GM23248 (cell line): ENCODE measurements at regions not wholly inside any gene's neighbourhood (a gene's known extent, or its start where the extent isn't known, plus 50 kb on each side); places are given as distances from the start of the nearest gene placed in this dataset.

Source experiments
- DNase-seq: peaks from one replicate; pipeline ENCODE4 v3.0.0-alpha.2; 2015
- H2AFZ ChIP-seq: fragments of 200-600 bp; sonication (generic); 2 replicates; pipeline ENCODE4 v1.6.1; 2016; ENCODE audit warnings: antibody characterized with exemption
- H3F3A ChIP-seq: fragments of 200-600 bp; sonication (generic); 2 replicates; pipeline ENCODE4 v1.6.1; 2016; ENCODE audit warnings: mild to moderate bottlenecking, antibody characterized with exemption, mixed run types; ENCODE audit not compliant: insufficient read depth
- H3K27ac ChIP-seq: fragments of 200-600 bp; sonication (generic); 2 replicates; pipeline ENCODE4 v1.5.1; 2016; ENCODE audit warnings: mild to moderate bottlenecking
- H3K27me3 ChIP-seq: fragments of 200-600 bp; sonication (generic); replicated peaks from 2 replicates; pipeline ENCODE4 v1.6.1; 2016; ENCODE audit warnings: mild to moderate bottlenecking; ENCODE audit not compliant: insufficient read depth
- H3K36me3 ChIP-seq: fragments of 200-600 bp; sonication (generic); 2 replicates; pipeline ENCODE4 v1.6.1; 2016; ENCODE audit warnings: low read depth, mild to moderate bottlenecking
- H3K4me1 ChIP-seq: fragments of 200-600 bp; sonication (generic); 2 replicates; pipeline ENCODE4 v1.6.1; 2016; ENCODE audit warnings: mild to moderate bottlenecking; ENCODE audit not compliant: insufficient read depth
- H3K4me2 ChIP-seq: fragments of 200-600 bp; sonication (generic); one replicate; pipeline ENCODE4 v1.6.1; 2016; ENCODE audit warnings: mild to moderate bottlenecking; ENCODE audit not compliant: unreplicated experiment
- H3K4me3 ChIP-seq: fragments of 200-600 bp; sonication (generic); 2 replicates; pipeline ENCODE4 v1.5.1; 2016; ENCODE audit warnings: mild to moderate bottlenecking
- H3K79me2 ChIP-seq: fragments of 200-600 bp; sonication (generic); 2 replicates; pipeline ENCODE4 v1.6.1; 2016; ENCODE audit warnings: mild to moderate bottlenecking; ENCODE audit not compliant: insufficient read depth
- H3K9ac ChIP-seq: fragments of 200-600 bp; sonication (generic); 2 replicates; pipeline ENCODE4 v1.6.1; 2016; ENCODE audit warnings: mild to moderate bottlenecking
- H3K9me2 ChIP-seq: fragments of 200-600 bp; sonication (generic); 2 replicates; pipeline ENCODE4 v1.6.1; 2016; ENCODE audit warnings: mixed run types, mild to moderate bottlenecking, moderate library complexity; ENCODE audit not compliant: insufficient read depth
- H3K9me3 ChIP-seq: fragments of 200-600 bp; sonication (generic); one replicate; pipeline ENCODE4 v1.6.1; 2017; ENCODE audit warnings: low read depth
- H4K20me1 ChIP-seq: fragments of 200-600 bp; sonication (generic); 2 replicates; pipeline ENCODE4 v1.6.0; 2016; ENCODE audit not compliant: insufficient read depth
- EZH2 ChIP-seq: fragments of 200-600 bp; sonication (generic); IDR thresholded peaks from 2 replicates; pipeline ENCODE4 v1.6.1; 2018; ENCODE audit warnings: antibody characterized with exemption, mild to moderate bottlenecking; ENCODE audit not compliant: insufficient read depth, poor library complexity, severe bottlenecking
- EZH2phosphoT487 ChIP-seq: fragments of 200-600 bp; sonication (generic); IDR thresholded peaks from 2 replicates; pipeline ENCODE4 v1.6.1; 2018; ENCODE audit warnings: antibody characterized with exemption, moderate library complexity, mild to moderate bottlenecking, low read depth; ENCODE audit not compliant: insufficient read depth
- WGBS, 2 experiments: methylation state at CpG; one replicate each; pipeline ENCODE4 v1.1.6; 2015 to 2017; ENCODE audit warnings: low lambda C conversion rate in 2 of 2, low coverage in 1 of 2; ENCODE audit errors: missing lambda C conversion rate in 2 of 2; 5-methylcytosine and 5-hydroxymethylcytosine counted together
- in situ Hi-C: fragments of 300-500 bp; cut with MboI; formaldehyde crosslinking; loops from 2 replicates; pipeline ENCODE4 v1.15.0; 2020

GRCh38 chr12:92229381-92229780 lies 83.7 kb upstream of the BTG1 start:
- 0 out of 2 replicates have a peak, but pooled peaks cover 8% of the 10 kb centered on the region for H3F3A ChIP-seq
- no peaks in the 10 kb centered on the region for H3K27me3 ChIP-seq
- H2AFZ ChIP-seq = no peak overlapping the region
- H4K20me1 ChIP-seq = no peaks in the 10 kb centered on the region
- H3K9me3 ChIP-seq = no peaks in the 10 kb centered on the region
- 69 to 77% methylated on average over 2 of the region's 2 CpGs for WGBS, 2 experiments
- no peak overlapping the region for H3K9ac ChIP-seq
- H3K79me2 ChIP-seq = no peaks in the 10 kb centered on the region
- H3K4me2 ChIP-seq = no peak overlapping the region
- no peaks in the 10 kb centered on the region for H3K9me2 ChIP-seq
- no peak for DNase-seq
- H3K4me1 ChIP-seq = 0 out of 2 replicates have a peak, but pooled peaks cover 5% of the 10 kb centered on the region
- TF ChIP-seq EZH2 (no peak), EZH2phosphoT487 (no peak)
- H3K36me3 ChIP-seq = no peaks in the 10 kb centered on the region
- in situ Hi-C loops = no loop called here
- no peak overlapping the region for H3K4me3 ChIP-seq
- no peak overlapping the region for H3K27ac ChIP-seq

GRCh38 chr12:92226961-92227360 lies 81.3 kb upstream of the BTG1 start:
- Histone ChIP-seq H3F3A (0 out of 2 replicates have a peak, but pooled peaks cover 8% of the 10 kb centered on the region), H3K4me2 (no peak overlapping the region), H3K9ac (no peak overlapping the region), H2AFZ (no peak overlapping the region), H3K79me2 (no peaks in the 10 kb centered on the region), H3K27me3 (no peaks in the 10 kb centered on the region), H3K9me3 (no peaks in the 10 kb centered on the region), H3K9me2 (no peaks in the 10 kb centered on the region), H3K4me3 (no peak overlapping the region), H3K27ac (no peak overlapping the region), H4K20me1 (no peaks in the 10 kb centered on the region), H3K4me1 (0 out of 2 replicates have a peak, but pooled peaks cover 6% of the 10 kb centered on the region), H3K36me3 (no peaks in the 10 kb centered on the region)
- no peak for TF ChIP-seq EZH2
- no peak for TF ChIP-seq EZH2phosphoT487
- 92 to 94% methylated on average over 2 to 3 of the region's 3 CpGs for WGBS, 2 experiments
- no peak for DNase-seq
- in situ Hi-C loops = no loop called here

DNA sequence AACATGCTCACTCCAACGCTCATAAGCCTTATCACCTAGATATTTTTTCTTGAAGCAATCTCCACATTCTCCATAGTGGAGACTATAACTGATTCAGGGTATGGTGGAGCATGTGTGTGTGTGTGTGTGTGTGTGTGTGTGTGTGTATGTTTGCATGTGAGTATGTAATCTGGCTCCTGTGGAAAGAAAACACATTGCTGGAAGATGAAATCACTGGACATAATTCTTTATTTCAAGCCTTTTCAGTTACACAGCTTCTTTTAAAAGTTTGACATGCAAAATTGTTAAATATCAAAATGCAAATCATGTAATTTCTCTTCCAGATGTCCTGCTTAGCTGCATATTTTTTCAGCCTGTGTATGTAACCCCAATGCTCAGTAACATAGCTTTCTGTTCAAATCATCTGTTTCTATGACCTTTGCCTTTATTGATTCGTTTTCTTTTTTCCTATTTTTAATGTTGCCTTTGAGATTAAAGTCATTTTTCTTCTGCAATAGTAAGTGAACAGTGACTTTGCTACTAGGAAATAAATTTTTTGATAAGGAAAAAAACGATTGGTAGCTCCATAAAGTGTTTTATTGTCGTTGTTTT lies 80.5 kb upstream of the BTG1 start:
- Histone ChIP-seq H3K4me2 (no peak overlapping the region), H4K20me1 (no peaks in the 10 kb centered on the region), H3K9me2 (no peaks in the 10 kb centered on the region), H3K27ac (no peak overlapping the region), H3K79me2 (no peaks in the 10 kb centered on the region), H3K27me3 (no peaks in the 10 kb centered on the region), H3K9ac (no peak overlapping the region), H2AFZ (peak overlapping the region; percentile 24; the same call in 1 of the 2 replicates), H3K4me1 (0 out of 2 replicates have a peak, but pooled peaks cover 6% of the 10 kb centered on the region), H3K9me3 (no peaks in the 10 kb centered on the region), H3K4me3 (no peak overlapping the region), H3K36me3 (no peaks in the 10 kb centered on the region), H3F3A (0 out of 2 replicates have a peak, but pooled peaks cover 8% of the 10 kb centered on the region)
- 27 to 31% methylated on average over 4 of the region's 4 CpGs for WGBS, 2 experiments
- in situ Hi-C loops = no loop called here
- DNase-seq = peak; percentile 9
- TF ChIP-seq EZH2 = no peak
- no peak for TF ChIP-seq EZH2phosphoT487

DNA sequence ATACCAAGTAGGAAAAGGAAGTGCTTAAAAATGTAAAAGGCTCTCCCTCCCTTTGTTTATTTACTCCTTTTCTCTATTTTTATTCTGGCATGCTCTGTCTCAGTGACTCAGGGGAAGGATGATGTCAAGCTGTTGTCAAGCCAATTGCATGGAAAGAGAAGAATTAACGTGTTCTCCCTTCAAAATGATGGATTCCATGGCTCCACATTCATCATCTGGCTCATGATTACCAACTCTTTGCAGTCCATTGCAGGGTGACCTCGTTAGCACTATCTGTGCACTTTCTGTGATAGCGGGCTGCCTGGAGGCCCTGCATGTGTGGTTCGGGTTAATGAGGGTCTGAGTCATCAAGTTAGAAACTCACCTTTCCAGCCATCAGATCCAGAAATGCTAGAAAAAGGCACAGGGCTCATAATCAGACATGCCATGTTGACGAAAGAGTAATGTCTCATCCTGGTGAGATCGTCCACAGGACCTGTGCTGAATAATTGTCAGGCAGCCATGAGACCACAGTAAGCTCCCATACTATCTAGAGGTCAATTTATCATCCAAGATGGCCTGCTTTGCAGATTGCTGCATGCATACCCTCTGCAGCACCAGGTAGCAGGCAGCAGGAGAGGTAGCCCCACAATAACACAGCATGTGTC lies 79.2 kb upstream of the BTG1 start:
- Histone ChIP-seq H3K27me3 (no peaks in the 10 kb centered on the region), H4K20me1 (no peaks in the 10 kb centered on the region), H3F3A (0 out of 2 replicates have a peak, but pooled peaks cover 8% of the 10 kb centered on the region), H3K27ac (no peak overlapping the region), H3K9me3 (no peaks in the 10 kb centered on the region), H3K9me2 (no peaks in the 10 kb centered on the region), H3K79me2 (no peaks in the 10 kb centered on the region), H3K4me2 (no peak overlapping the region), H3K4me1 (0 out of 2 replicates have a peak, but pooled peaks cover 6% of the 10 kb centered on the region), H2AFZ (no peak overlapping the region), H3K36me3 (no peaks in the 10 kb centered on the region), H3K4me3 (no peak overlapping the region), H3K9ac (no peak overlapping the region)
- in situ Hi-C loops = no loop called here
- 34% methylated on average over 6 of the region's 6 CpGs for whole genome bisulfite sequencing, 2 experiments
- peak; percentile 58 for DNase-seq
- TF ChIP-seq EZH2 (no peak), EZH2phosphoT487 (no peak)
